Skeletal muscle tissue (tissue), 3 donors: ENCODE measurements at regions not wholly inside any gene's neighbourhood (a gene's known extent, or its start where the extent isn't known, plus 50 kb on each side); places are given as distances from the start of the nearest gene placed in this dataset.
"Not testable (repeated sequence)": the region's sequence is repeated elsewhere in the genome, so short reads cannot be mapped to it uniquely, and the experiment has no call there.

ENCODE experiments used
- H3K27ac ChIP-seq: one replicate; pipeline ENCODE4 v1.7.0; 2013; ENCODE audit warnings: mild to moderate bottlenecking, low read depth, low read length, inconsistent platforms
- H3K27me3 ChIP-seq, 3 donors: one replicate each; pipeline ENCODE4 v1.7.0; 2013; ENCODE audit warnings: low read length in 3 of 3; ENCODE audit not compliant: control insufficient read depth in 3 of 3, insufficient read depth in 3 of 3
- H3K36me3 ChIP-seq, 3 donors: one replicate each; pipeline ENCODE4 v1.7.0; 2013; ENCODE audit warnings: low read length in 3 of 3; ENCODE audit not compliant: control insufficient read depth in 3 of 3, insufficient read depth in 3 of 3
- H3K4me1 ChIP-seq, 3 donors: one replicate each; pipeline ENCODE4 v1.7.0; 2013; ENCODE audit warnings: low read length in 3 of 3, mild to moderate bottlenecking in 3 of 3; ENCODE audit not compliant: control insufficient read depth in 3 of 3, insufficient read depth in 3 of 3
- H3K4me3 ChIP-seq, 3 donors: one replicate each; pipeline ENCODE4 v1.7.0; 2013; ENCODE audit warnings: low read length in 3 of 3
- H3K9ac ChIP-seq, 3 donors: one replicate each; pipeline ENCODE4 v1.7.0; 2013; ENCODE audit warnings: low read length in 3 of 3, mild to moderate bottlenecking in 3 of 3, moderate library complexity in 2 of 3, low read depth in 1 of 3
- H3K9me3 ChIP-seq, 3 donors: one replicate each; pipeline ENCODE4 v1.7.0; 2013; ENCODE audit warnings: low read length in 3 of 3; ENCODE audit not compliant: control insufficient read depth in 3 of 3
- donor health status: Osteomylitis.

GRCh38 chr2:212811036-212811805, 272.6 kb upstream of the ERBB4 start:
- no peaks in the 10 kb centered on the region for H3K36me3 ChIP-seq
- no peaks in the 10 kb centered on the region for H3K9me3 ChIP-seq
- no peak overlapping the region for H3K4me3 ChIP-seq
- no peaks in the 10 kb centered on the region for H3K4me1 ChIP-seq
- no peak overlapping the region for H3K9ac ChIP-seq
- H3K27ac ChIP-seq, result no peak overlapping the region
- H3K27me3 ChIP-seq, result no peaks in the 10 kb centered on the region

GRCh38 chr2:212797484-212798205, 259.0 kb upstream of the ERBB4 start:
- no peak overlapping the region for H3K27ac ChIP-seq
- H3K27me3 ChIP-seq, result no peaks in the 10 kb centered on the region
- H3K4me1 ChIP-seq, result peaks cover 0 to 3% (median 0%) of the 10 kb centered on the region in 3 donors
- H3K9me3 ChIP-seq, result no peaks in the 10 kb centered on the region
- H3K36me3 ChIP-seq, result no peaks in the 10 kb centered on the region
- H3K4me3 ChIP-seq, result no peak overlapping the region
- no peak overlapping the region for H3K9ac ChIP-seq

- H3K4me3 ChIP-seq, result no peak overlapping the region
- H3K4me1 ChIP-seq, result peaks cover 0 to 3% (median 0%) of the 10 kb centered on the region in 3 donors
- H3K36me3 ChIP-seq, result no peaks in the 10 kb centered on the region
- no peaks in the 10 kb centered on the region for H3K9me3 ChIP-seq
- no peaks in the 10 kb centered on the region for H3K27me3 ChIP-seq
- no peak overlapping the region for H3K27ac ChIP-seq
- no peak overlapping the region for H3K9ac ChIP-seq
Observed at GRCh38 chr2:212794471-212794870, 255.9 kb upstream of the ERBB4 start.

GRCh38 chr2:212791569-212791968, 253.0 kb upstream of the ERBB4 start:
- Histone ChIP-seq H3K27ac (no peak overlapping the region), H3K4me3 (no peak overlapping the region), H3K27me3 (no peaks in the 10 kb centered on the region), H3K9me3 (no peaks in the 10 kb centered on the region), H3K4me1 (no peaks in the 10 kb centered on the region), H3K36me3 (no peaks in the 10 kb centered on the region), H3K9ac (no peak overlapping the region)

- H3K4me3 ChIP-seq, H3K9me3 ChIP-seq, H3K9ac ChIP-seq, H3K27me3 ChIP-seq, H3K27ac ChIP-seq, H3K36me3 ChIP-seq, H3K4me1 ChIP-seq: not testable (repeated sequence)
Observed at GRCh38 chr2:212786088-212786487, 247.5 kb upstream of the ERBB4 start.

- Histone ChIP-seq H3K27me3 (no peaks in the 10 kb centered on the region), H3K4me3 (no peak overlapping the region), H3K9me3 (no peaks in the 10 kb centered on the region), H3K9ac (no peak overlapping the region), H3K4me1 (no peaks in the 10 kb centered on the region), H3K36me3 (no peaks in the 10 kb centered on the region), H3K27ac (no peak overlapping the region)
Observed at GRCh38 chr2:212777020-212777491, 238.5 kb upstream of the ERBB4 start.

GRCh38 chr2:212773808-212774339, 235.3 kb upstream of the ERBB4 start:
- H3K4me3 ChIP-seq, result no peak overlapping the region
- no peaks in the 10 kb centered on the region for H3K27me3 ChIP-seq
- no peaks in the 10 kb centered on the region for H3K9me3 ChIP-seq
- H3K27ac ChIP-seq, result no peak overlapping the region
- H3K36me3 ChIP-seq, result no peaks in the 10 kb centered on the region
- H3K4me1 ChIP-seq, result no peaks in the 10 kb centered on the region
- no peak overlapping the region for H3K9ac ChIP-seq

GRCh38 chr2:212770240-212770639, 231.6 kb upstream of the ERBB4 start:
- H3K9me3 ChIP-seq, result no peaks in the 10 kb centered on the region
- no peak overlapping the region for H3K27ac ChIP-seq
- no peak overlapping the region for H3K9ac ChIP-seq
- H3K36me3 ChIP-seq, result no peaks in the 10 kb centered on the region
- no peaks in the 10 kb centered on the region for H3K27me3 ChIP-seq
- no peak overlapping the region for H3K4me3 ChIP-seq
- no peaks in the 10 kb centered on the region for H3K4me1 ChIP-seq

GRCh38 chr2:212766921-212767320, 228.3 kb upstream of the ERBB4 start:
- H3K36me3 ChIP-seq, result no peaks in the 10 kb centered on the region
- H3K27me3 ChIP-seq, result no peaks in the 10 kb centered on the region
- H3K9me3 ChIP-seq, result no peaks in the 10 kb centered on the region
- no peak overlapping the region for H3K9ac ChIP-seq
- no peaks in the 10 kb centered on the region for H3K4me1 ChIP-seq
- H3K27ac ChIP-seq, result no peak overlapping the region
- H3K4me3 ChIP-seq, result no peak overlapping the region

- H3K36me3 ChIP-seq, result no peaks in the 10 kb centered on the region
- H3K27me3 ChIP-seq, result no peaks in the 10 kb centered on the region
- no peaks in the 10 kb centered on the region for H3K9me3 ChIP-seq
- no peaks in the 10 kb centered on the region for H3K4me1 ChIP-seq
- no peak overlapping the region for H3K27ac ChIP-seq
- no peak overlapping the region for H3K9ac ChIP-seq
- H3K4me3 ChIP-seq, result no peak overlapping the region
Observed at GRCh38 chr2:212752730-212753351, 214.2 kb upstream of the ERBB4 start.
